HG03103 (cell line): ENCODE measurements at regions not wholly inside any gene's neighbourhood (a gene's known extent, or its start where the extent isn't known, plus 50 kb on each side); places are given as distances from the start of the nearest gene placed in this dataset.
"Not testable (repeated sequence)": the region's sequence is repeated elsewhere in the genome, so short reads cannot be mapped to it uniquely, and the experiment has no call there.

Experiments
- ATAC-seq: cut with Tn5 transposase; IDR thresholded peaks from one replicate; pipeline ENCODE4 v1.9.1; 2021; ENCODE audit warnings: low read depth; ENCODE audit not compliant: unreplicated experiment

- no peak for ATAC-seq
Measured at GRCh38 chr5:109630093-109630492, 59.6 kb upstream of the MAN2A1 start.

DNA sequence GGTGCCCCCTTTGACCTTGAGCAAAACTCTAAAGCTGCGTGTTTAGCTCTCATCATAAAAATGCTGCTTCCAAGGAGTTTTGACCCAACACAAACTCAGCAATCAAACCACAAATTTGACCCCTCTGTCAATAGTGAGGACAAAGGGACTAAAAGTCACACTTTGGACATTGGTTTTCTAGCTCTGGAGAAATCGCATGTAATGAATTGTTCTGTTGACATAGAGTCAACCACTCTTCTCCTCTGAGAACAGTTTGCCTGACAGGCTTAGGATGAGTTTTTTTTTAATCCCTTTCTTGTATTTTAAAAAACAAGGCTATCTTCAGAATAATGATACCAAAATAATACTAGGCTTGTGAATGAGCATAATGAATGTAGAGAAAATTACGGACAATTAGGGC, 61.1 kb upstream of the MAN2A1 start:
- no peak for ATAC-seq

GRCh38 chr5:109621266-109621665, 68.5 kb upstream of the MAN2A1 start:
- not testable (repeated sequence) for ATAC-seq

- ATAC-seq = no peak
Measured at GRCh38 chr5:109620651-109621050, 69.1 kb upstream of the MAN2A1 start.

- no peak for ATAC-seq
Measured at GRCh38 chr5:109619606-109620005, 70.1 kb upstream of the MAN2A1 start.

GRCh38 chr5:109619021-109619460, 70.7 kb upstream of the MAN2A1 start:
- ATAC-seq = no peak

GRCh38 chr5:109614981-109615380, 74.7 kb upstream of the MAN2A1 start:
- ATAC-seq = no peak

GRCh38 chr5:109614301-109614700, 75.4 kb upstream of the MAN2A1 start:
- ATAC-seq = no peak

DNA sequence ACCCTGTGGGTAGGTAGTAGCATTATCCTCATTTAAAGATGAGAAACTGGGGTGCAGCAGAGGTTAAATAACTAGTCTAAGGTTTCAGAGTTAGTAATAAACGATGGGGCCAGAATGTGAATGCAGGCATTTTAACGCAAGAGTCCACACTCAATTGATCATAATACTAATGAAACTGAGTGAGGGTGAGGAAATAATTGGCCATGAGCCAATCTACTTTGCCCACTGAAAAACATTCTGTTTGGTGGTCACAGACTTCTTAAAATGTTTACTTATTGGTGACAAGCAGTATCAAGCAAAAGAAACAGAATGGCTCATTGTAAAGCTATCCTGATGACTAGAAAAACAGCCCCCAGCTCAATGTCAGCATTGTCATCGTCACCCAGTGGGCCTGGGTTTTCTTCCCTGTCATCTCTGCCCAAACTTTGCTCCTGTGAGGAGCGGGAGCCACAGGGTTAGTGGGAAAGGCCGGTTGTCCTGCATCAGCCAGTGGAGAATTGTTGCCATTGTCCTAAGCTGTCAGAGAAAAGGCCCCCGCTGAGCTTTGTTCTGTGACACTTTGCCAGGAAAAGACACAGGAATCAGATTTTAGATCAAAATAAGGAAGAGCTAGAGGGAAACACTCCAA, 77.3 kb upstream of the MAN2A1 start:
- ATAC-seq = no peak

GRCh38 chr5:109611505-109611904, 78.2 kb upstream of the MAN2A1 start:
- no peak for ATAC-seq

GRCh38 chr5:109611061-109611460, 78.7 kb upstream of the MAN2A1 start:
- ATAC-seq = no peak

GRCh38 chr5:109610581-109610980, 79.1 kb upstream of the MAN2A1 start:
- no peak for ATAC-seq

GRCh38 chr5:109605207-109605730, 84.5 kb upstream of the MAN2A1 start:
- ATAC-seq = no peak

- no peak for ATAC-seq
Measured at GRCh38 chr5:109604758-109605157, 85.0 kb upstream of the MAN2A1 start.

DNA sequence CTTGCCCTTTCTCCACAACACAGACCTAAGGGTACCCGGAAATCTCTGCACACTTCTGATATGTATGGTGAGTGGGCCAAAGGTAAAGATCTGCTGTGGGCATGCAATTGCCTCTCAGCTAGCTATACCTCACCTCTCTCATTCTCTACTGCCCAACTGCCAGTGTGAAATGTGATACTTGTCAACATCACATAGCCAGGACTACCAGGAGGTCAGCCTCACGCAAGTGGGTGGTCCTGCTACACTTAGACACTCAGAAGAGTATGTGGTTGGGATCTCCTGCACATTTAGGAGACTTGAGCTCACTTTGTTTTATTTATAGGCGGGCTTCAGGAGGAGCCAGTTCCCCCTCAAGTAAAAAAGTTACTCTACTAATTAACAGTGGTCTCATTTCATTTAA, 88.0 kb upstream of the MAN2A1 start:
- no peak for ATAC-seq

DNA sequence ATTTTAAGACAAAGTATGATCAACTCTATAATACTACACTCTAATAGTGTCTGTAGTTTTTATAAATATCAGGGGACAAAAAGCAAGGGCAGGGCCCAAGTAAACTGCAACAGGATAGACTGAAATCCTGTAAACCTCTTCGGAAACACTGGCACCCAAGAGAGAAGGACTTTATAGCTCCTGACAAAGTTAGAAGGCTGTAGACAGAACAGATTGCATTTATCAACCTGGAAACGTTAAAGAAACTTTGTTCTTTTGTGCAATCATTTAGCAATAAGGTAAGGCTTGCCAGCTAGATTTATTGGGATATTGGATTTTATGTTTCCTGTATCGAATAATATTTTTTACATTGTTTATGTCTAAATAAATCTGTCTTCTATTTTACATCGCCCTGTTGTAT, 91.8 kb upstream of the MAN2A1 start:
- ATAC-seq = no peak

- ATAC-seq = no peak
Measured at GRCh38 chr5:109594217-109594616, 95.5 kb upstream of the MAN2A1 start.

DNA sequence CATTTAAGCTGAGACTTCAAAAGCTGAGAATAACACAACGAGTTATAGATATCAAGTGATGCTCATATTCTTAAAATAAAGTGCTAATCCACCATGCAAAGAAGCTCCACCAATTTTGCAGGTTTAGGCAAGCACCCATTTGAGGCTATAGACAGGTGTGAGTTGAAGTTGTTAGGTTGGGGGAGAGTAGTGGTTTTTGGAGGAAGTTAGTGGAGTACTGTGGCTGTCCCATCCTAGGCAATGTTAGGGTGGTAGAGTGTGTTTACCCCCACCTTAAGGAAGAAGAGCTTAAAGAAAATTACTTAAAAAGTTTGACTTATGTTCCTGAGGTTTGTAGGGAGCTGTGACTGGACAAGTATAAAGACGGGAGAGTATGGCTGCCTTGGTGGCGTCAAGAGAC, 98.9 kb upstream of the MAN2A1 start:
- no peak for ATAC-seq

DNA sequence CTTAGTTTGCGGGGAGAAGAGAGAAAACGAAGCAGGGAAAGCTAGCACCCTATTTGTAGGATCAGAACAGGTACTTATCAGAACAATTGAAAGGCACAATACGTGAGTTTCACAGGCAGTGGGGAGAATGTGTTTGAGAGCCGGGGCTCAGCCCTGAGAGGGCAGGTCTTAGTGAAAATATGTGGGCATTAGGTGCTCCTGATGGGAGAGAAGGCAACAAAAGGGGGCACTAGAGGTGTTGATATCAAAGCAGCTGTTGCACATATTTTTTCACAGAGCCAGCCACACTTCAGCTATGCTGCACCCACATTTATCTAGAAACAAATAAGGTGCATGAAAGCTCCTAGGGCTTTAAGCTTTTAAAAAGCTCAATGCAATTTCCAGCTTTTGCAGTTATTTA, 99.7 kb upstream of the MAN2A1 start:
- ATAC-seq = no peak

- no peak for ATAC-seq
Measured at GRCh38 chr5:109589239-109589638, 100.5 kb upstream of the MAN2A1 start.

GRCh38 chr5:109588281-109589035, 101.3 kb upstream of the MAN2A1 start:
- ATAC-seq = no peak

DNA sequence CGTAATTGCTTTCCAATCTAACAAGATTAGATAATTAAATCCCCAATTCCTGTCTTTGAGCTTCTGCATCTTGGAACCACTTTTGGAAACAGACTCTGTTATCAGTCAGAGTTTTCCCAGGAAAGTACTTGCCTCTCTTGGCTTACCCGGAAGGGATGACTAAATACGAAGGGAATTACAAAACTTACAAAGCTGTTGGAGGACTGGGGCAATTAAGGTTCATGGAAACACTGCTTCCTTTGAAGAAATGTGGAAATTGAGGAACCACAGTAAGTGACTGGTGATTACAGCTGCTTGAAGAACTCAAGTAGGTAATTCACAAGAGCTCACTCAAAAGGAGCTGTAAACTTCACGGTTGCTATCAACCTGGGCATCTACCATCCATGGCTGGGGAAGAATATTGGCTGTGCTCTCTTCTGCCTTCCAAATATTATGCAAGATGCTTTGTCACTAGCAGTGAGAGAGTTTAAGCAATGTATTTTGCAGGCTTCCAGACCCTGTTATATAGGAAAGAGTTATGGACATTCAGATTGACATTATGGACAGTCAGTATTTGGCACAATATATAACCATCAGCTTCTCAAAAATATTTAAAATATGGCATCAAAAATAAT, 104.6 kb upstream of the MAN2A1 start:
- no peak for ATAC-seq
